A549 (cell line): ENCODE measurements at regions not wholly inside any gene's neighbourhood (a gene's known extent, or its start where the extent isn't known, plus 50 kb on each side); places are given as distances from the start of the nearest gene placed in this dataset.

Experiments used
- ESRRA ChIP-seq: fragments of 150-350 bp; IDR thresholded peaks from 2 replicates; pipeline ENCODE4 v1.6.1; 2014; ENCODE audit warnings: mild to moderate bottlenecking, low read length, borderline replicate concordance
- HDAC2 ChIP-seq: fragments of 200-600 bp; sonication (generic); IDR thresholded peaks from 2 replicates; pipeline ENCODE4 v1.6.1; 2016
- KDM5A ChIP-seq: fragments of 200-600 bp; sonication (generic); IDR thresholded peaks from 2 replicates; pipeline ENCODE4 v1.6.1; 2016; ENCODE audit warnings: antibody characterized with exemption, mild to moderate bottlenecking
- MAZ ChIP-seq: fragments of 150-350 bp; IDR thresholded peaks from 2 replicates; pipeline ENCODE4 v1.6.1; 2014; ENCODE audit warnings: antibody characterized with exemption, low read depth, low read length, borderline replicate concordance
- MYC ChIP-seq: IDR thresholded peaks from 2 replicates; pipeline ENCODE4 v1.6.1; 2012; ENCODE audit warnings: mild to moderate bottlenecking, inconsistent platforms, low read length, improper control_type of control experiment, borderline replicate concordance
- POLR2A ChIP-seq: IDR thresholded peaks from 2 replicates; pipeline ENCODE4 v1.6.1; 2012; ENCODE audit warnings: mild to moderate bottlenecking, low read length
- TP53 ChIP-seq: fragments of 250-450 bp; sonication (Bioruptor Pico); IDR thresholded peaks from 2 replicates; pipeline ENCODE4 v1.5.0; 2021; ENCODE audit warnings: mild to moderate bottlenecking, moderate library complexity
- TF ChIP-seq, protein P1 (sequence below): fragments of >200 bp; sonication (Bioruptor Twin); formaldehyde crosslinking; IDR thresholded peaks from 3 replicates; pipeline ENCODE4 v1.5.1; 2016
- TF ChIP-seq, protein P2 (sequence below): fragments of 200-600 bp; sonication (generic); IDR thresholded peaks from 2 replicates; pipeline ENCODE4 v1.6.1; 2016; ENCODE audit warnings: antibody characterized with exemption, mild to moderate bottlenecking, moderate library complexity
- TF ChIP-seq, protein P3 (sequence below): IDR thresholded peaks from 2 replicates; pipeline ENCODE4 v1.6.1; 2012
- TF ChIP-seq, protein P4 (sequence below): fragments of 150-350 bp; IDR thresholded peaks from 2 replicates; pipeline ENCODE4 v1.6.1; 2014; ENCODE audit warnings: low read depth, mild to moderate bottlenecking, low read length

DNA sequence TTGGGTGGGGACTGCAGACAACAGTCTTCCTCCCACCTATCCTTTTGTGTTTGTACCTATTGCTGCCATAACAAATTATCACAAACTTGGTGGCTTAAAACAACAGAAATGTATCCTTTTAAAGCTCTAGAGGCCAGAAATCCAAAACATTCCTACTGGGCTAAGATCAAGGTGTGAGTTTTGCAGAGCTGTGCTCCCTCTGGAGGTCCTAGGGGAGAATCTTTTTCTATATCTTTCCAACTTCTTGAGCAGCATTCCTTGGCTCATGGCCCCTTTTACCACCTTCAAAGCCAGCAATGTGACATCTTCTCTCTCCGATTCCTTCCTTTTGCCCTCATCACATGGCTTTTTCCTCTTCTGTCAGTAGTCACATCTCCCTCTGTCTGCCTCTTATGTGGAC is 190.6 kb downstream of the TTC8 start:
- TF ChIP-seq POLR2A, result no peak
- TF ChIP-seq, protein P1, sequence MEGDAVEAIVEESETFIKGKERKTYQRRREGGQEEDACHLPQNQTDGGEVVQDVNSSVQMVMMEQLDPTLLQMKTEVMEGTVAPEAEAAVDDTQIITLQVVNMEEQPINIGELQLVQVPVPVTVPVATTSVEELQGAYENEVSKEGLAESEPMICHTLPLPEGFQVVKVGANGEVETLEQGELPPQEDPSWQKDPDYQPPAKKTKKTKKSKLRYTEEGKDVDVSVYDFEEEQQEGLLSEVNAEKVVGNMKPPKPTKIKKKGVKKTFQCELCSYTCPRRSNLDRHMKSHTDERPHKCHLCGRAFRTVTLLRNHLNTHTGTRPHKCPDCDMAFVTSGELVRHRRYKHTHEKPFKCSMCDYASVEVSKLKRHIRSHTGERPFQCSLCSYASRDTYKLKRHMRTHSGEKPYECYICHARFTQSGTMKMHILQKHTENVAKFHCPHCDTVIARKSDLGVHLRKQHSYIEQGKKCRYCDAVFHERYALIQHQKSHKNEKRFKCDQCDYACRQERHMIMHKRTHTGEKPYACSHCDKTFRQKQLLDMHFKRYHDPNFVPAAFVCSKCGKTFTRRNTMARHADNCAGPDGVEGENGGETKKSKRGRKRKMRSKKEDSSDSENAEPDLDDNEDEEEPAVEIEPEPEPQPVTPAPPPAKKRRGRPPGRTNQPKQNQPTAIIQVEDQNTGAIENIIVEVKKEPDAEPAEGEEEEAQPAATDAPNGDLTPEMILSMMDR, result no peak; the same call in 2 of the 3 replicates
- TF ChIP-seq TP53 (CRISPR knock-in tag), result no peak
- no peak for TF ChIP-seq KDM5A
- TF ChIP-seq MAZ, result no peak
- no peak for TF ChIP-seq HDAC2
- TF ChIP-seq, protein P2, sequence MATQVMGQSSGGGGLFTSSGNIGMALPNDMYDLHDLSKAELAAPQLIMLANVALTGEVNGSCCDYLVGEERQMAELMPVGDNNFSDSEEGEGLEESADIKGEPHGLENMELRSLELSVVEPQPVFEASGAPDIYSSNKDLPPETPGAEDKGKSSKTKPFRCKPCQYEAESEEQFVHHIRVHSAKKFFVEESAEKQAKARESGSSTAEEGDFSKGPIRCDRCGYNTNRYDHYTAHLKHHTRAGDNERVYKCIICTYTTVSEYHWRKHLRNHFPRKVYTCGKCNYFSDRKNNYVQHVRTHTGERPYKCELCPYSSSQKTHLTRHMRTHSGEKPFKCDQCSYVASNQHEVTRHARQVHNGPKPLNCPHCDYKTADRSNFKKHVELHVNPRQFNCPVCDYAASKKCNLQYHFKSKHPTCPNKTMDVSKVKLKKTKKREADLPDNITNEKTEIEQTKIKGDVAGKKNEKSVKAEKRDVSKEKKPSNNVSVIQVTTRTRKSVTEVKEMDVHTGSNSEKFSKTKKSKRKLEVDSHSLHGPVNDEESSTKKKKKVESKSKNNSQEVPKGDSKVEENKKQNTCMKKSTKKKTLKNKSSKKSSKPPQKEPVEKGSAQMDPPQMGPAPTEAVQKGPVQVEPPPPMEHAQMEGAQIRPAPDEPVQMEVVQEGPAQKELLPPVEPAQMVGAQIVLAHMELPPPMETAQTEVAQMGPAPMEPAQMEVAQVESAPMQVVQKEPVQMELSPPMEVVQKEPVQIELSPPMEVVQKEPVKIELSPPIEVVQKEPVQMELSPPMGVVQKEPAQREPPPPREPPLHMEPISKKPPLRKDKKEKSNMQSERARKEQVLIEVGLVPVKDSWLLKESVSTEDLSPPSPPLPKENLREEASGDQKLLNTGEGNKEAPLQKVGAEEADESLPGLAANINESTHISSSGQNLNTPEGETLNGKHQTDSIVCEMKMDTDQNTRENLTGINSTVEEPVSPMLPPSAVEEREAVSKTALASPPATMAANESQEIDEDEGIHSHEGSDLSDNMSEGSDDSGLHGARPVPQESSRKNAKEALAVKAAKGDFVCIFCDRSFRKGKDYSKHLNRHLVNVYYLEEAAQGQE, result no peak
- TF ChIP-seq MYC, result no peak
- TF ChIP-seq, protein P3, sequence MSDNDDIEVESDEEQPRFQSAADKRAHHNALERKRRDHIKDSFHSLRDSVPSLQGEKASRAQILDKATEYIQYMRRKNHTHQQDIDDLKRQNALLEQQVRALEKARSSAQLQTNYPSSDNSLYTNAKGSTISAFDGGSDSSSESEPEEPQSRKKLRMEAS, result no peak
- TF ChIP-seq, protein P4, sequence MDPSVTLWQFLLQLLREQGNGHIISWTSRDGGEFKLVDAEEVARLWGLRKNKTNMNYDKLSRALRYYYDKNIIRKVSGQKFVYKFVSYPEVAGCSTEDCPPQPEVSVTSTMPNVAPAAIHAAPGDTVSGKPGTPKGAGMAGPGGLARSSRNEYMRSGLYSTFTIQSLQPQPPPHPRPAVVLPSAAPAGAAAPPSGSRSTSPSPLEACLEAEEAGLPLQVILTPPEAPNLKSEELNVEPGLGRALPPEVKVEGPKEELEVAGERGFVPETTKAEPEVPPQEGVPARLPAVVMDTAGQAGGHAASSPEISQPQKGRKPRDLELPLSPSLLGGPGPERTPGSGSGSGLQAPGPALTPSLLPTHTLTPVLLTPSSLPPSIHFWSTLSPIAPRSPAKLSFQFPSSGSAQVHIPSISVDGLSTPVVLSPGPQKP, result no peak
- TF ChIP-seq ESRRA, result no peak
